ENCODE measurements at regions not wholly inside any gene's neighbourhood (a gene's known extent, or its start where the extent isn't known, plus 50 kb on each side); places are given as distances from the start of the nearest gene placed in this dataset.

DNA sequence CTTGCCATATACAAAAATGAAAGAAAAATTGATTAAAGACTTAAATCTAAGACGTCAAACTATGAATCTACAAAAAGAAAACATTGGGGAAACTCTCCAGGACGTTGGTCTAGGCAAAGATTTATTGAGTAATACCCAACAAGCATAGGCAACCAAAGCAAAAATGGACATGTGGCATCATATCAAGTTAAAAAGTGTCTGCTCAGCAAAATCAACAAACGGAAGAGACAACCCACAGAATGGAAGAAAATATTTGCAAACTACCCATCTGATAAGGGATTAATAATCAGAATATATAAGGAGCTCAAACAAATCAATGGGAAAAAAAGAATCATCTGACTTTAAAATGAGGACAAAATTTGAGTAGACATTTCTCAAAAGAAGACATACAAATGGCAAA is 160.9 kb downstream of the DCLK3 start:
- no peak for DNase-seq (ENCODE audit: low read depth)
- H3K4me3 ChIP-seq (ENCODE audit: low read length) = no peak overlapping the region
- TF ChIP-seq, protein P1, sequence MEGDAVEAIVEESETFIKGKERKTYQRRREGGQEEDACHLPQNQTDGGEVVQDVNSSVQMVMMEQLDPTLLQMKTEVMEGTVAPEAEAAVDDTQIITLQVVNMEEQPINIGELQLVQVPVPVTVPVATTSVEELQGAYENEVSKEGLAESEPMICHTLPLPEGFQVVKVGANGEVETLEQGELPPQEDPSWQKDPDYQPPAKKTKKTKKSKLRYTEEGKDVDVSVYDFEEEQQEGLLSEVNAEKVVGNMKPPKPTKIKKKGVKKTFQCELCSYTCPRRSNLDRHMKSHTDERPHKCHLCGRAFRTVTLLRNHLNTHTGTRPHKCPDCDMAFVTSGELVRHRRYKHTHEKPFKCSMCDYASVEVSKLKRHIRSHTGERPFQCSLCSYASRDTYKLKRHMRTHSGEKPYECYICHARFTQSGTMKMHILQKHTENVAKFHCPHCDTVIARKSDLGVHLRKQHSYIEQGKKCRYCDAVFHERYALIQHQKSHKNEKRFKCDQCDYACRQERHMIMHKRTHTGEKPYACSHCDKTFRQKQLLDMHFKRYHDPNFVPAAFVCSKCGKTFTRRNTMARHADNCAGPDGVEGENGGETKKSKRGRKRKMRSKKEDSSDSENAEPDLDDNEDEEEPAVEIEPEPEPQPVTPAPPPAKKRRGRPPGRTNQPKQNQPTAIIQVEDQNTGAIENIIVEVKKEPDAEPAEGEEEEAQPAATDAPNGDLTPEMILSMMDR (IDR thresholded peaks at IDR 0.05; ENCODE audit: insufficient read depth, low read depth, low read length, missing control alignments) = no peak

DNA sequence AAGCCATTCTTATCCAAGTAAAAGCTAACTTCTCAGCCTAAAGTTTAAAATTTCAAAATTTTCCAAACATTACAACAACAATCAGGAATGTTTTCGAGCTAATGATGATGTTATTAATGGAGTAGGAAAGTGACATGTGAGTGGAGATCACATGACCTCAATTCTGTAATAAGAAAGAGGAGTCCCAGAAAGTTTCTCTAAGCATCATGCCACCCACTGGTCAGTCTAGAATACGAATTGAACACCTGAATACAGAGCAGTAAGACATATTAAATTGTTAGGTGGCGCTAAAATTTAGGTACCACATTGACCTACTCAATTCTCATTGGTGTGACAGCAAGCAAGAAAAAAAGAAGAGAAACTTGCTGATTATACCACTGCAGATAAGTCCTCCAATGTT is 163.9 kb downstream of the DCLK3 start:
- no peak for DNase-seq (ENCODE audit: low read depth)
- H3K4me3 ChIP-seq (ENCODE audit: low read length) = no peak overlapping the region
- TF ChIP-seq, protein P1 (IDR thresholded peaks at IDR 0.05; ENCODE audit: insufficient read depth, low read depth, low read length, missing control alignments) = no peak
